Liver (tissue), 7 donors: ENCODE measurements at regions not wholly inside any gene's neighbourhood (a gene's known extent, or its start where the extent isn't known, plus 50 kb on each side); places are given as distances from the start of the nearest gene placed in this dataset.

Experiments used
- DNase-seq: peaks from one replicate; pipeline ENCODE4 v3.0.0-alpha.2; 2017; ENCODE audit warnings: low spot score
- H3K27ac ChIP-seq, 2 donors: one replicate each; pipeline ENCODE4 v1.7.0; 2013; ENCODE audit warnings: inconsistent platforms in 2 of 2, low read length in 2 of 2, control low read depth in 1 of 2, low read depth in 1 of 2, mild to moderate bottlenecking in 1 of 2
- H3K27me3 ChIP-seq, 4 donors: one replicate each; pipeline versions ENCODE4 v1.6.1 to v1.7.0; 2013; ENCODE audit warnings: low read length in 3 of 4, inconsistent platforms in 1 of 4, mild to moderate bottlenecking in 1 of 4, moderate library complexity in 1 of 4; ENCODE audit not compliant: control insufficient read depth in 4 of 4, insufficient read depth in 4 of 4
- H3K36me3 ChIP-seq, 4 donors: one replicate each; pipeline versions ENCODE4 v1.6.1 to v1.7.0; 2013; ENCODE audit warnings: low read length in 3 of 4, mild to moderate bottlenecking in 3 of 4, low read depth in 1 of 4, moderate library complexity in 1 of 4; ENCODE audit not compliant: control insufficient read depth in 4 of 4, insufficient read depth in 3 of 4
- H3K4me1 ChIP-seq, 4 donors: one replicate each; pipeline versions ENCODE4 v1.6.1 to v1.7.0; 2013; ENCODE audit warnings: low read length in 3 of 4, mild to moderate bottlenecking in 3 of 4, moderate library complexity in 1 of 4; ENCODE audit not compliant: control insufficient read depth in 4 of 4, insufficient read depth in 4 of 4
- H3K4me3 ChIP-seq, 3 donors: one replicate each; pipeline versions ENCODE4 v1.6.1 to v1.7.0; 2013; ENCODE audit warnings: low read length in 3 of 3, control low read depth in 1 of 3, low read depth in 1 of 3, mild to moderate bottlenecking in 1 of 3
- H3K9ac ChIP-seq, 2 donors: one replicate each; pipeline ENCODE4 v1.7.0; 2013; ENCODE audit warnings: low read length in 2 of 2, mild to moderate bottlenecking in 2 of 2, moderate library complexity in 2 of 2, control low read depth in 1 of 2, low read depth in 1 of 2
- H3K9me3 ChIP-seq, 4 donors: one replicate each; pipeline versions ENCODE4 v1.6.1 to v1.7.0; 2013; ENCODE audit warnings: low read length in 3 of 4; ENCODE audit not compliant: control insufficient read depth in 4 of 4
- EGR1 ChIP-seq, 2 donors: IDR thresholded peaks; 2 replicates each; pipeline ENCODE4 v1.6.1; 2016 to 2018; ENCODE audit warnings: antibody characterized with exemption in 2 of 2, low read depth in 2 of 2
- FOXA1 ChIP-seq: IDR thresholded peaks from 2 replicates; pipeline ENCODE4 v1.6.1; 2016; ENCODE audit warnings: antibody characterized with exemption
- FOXA2 ChIP-seq: IDR thresholded peaks from 2 replicates; pipeline ENCODE4 v1.6.1; 2016; ENCODE audit warnings: antibody characterized with exemption
- GABPA ChIP-seq, 2 donors: IDR thresholded peaks in 1 of 2; conservative IDR thresholded peaks in 1 of 2; 2 replicates each; pipeline ENCODE4 v1.6.1; 2016; ENCODE audit warnings: antibody characterized with exemption in 2 of 2, mild to moderate bottlenecking in 1 of 2, moderate library complexity in 1 of 2
- HNF4A ChIP-seq, 2 donors: conservative IDR thresholded peaks; 2 replicates each; pipeline ENCODE4 v1.6.1; 2016; ENCODE audit warnings: antibody characterized with exemption in 2 of 2, mild to moderate bottlenecking in 2 of 2
- HNF4G ChIP-seq: IDR thresholded peaks from 2 replicates; pipeline ENCODE4 v1.6.1; 2016; ENCODE audit warnings: antibody characterized with exemption
- JUND ChIP-seq, 2 donors: IDR thresholded peaks; 2 replicates each; pipeline ENCODE4 v1.6.1; 2016; ENCODE audit warnings: antibody characterized with exemption in 2 of 2
- NR2F2 ChIP-seq: IDR thresholded peaks from 2 replicates; pipeline ENCODE4 v1.6.1; 2016; ENCODE audit warnings: antibody characterized with exemption
- RAD21 ChIP-seq, 2 donors: IDR thresholded peaks; 2 replicates each; pipeline ENCODE4 v1.6.1; 2016; ENCODE audit warnings: antibody characterized with exemption in 2 of 2, mild to moderate bottlenecking in 2 of 2
- RXRA ChIP-seq, 2 donors: IDR thresholded peaks; 2 replicates each; pipeline ENCODE4 v1.6.1; 2017 to 2018; ENCODE audit warnings: antibody characterized with exemption in 2 of 2, mild to moderate bottlenecking in 1 of 2
- SP1 ChIP-seq: IDR thresholded peaks from 2 replicates; pipeline ENCODE4 v1.6.1; 2018; ENCODE audit warnings: antibody characterized with exemption, mild to moderate bottlenecking
- TAF1 ChIP-seq: conservative IDR thresholded peaks from 2 replicates; pipeline ENCODE4 v1.6.1; 2016; ENCODE audit warnings: antibody characterized with exemption, mild to moderate bottlenecking
- YY1 ChIP-seq: IDR thresholded peaks from 2 replicates; pipeline ENCODE4 v1.6.1; 2016; ENCODE audit warnings: antibody characterized with exemption, mild to moderate bottlenecking
- WGBS: extraction: QIAGEN DNeasy Blood & Tissue Kit; methylation state at CpG from one replicate; pipeline ENCODE4 v1.1.7; 2013; 5-methylcytosine and 5-hydroxymethylcytosine counted together
- TF ChIP-seq, protein P1 (sequence below): IDR thresholded peaks from 2 replicates; pipeline ENCODE4 v1.6.1; 2016; ENCODE audit warnings: antibody characterized with exemption, mild to moderate bottlenecking
- TF ChIP-seq, protein P2 (sequence below): IDR thresholded peaks from 2 replicates; pipeline ENCODE4 v1.6.1; 2016; ENCODE audit warnings: antibody characterized with exemption
- TF ChIP-seq, protein P3 (sequence below): IDR thresholded peaks from 2 replicates; pipeline ENCODE4 v1.6.1; 2016; ENCODE audit warnings: antibody characterized with exemption
- TF ChIP-seq, protein P4 (sequence below): IDR thresholded peaks from 2 replicates; pipeline ENCODE4 v1.6.1; 2016; ENCODE audit warnings: antibody characterized with exemption
- donor health status: healthy.
- donor health status: healthy.
- donor health status: healthy.
- donor health status: healthy.

DNA sequence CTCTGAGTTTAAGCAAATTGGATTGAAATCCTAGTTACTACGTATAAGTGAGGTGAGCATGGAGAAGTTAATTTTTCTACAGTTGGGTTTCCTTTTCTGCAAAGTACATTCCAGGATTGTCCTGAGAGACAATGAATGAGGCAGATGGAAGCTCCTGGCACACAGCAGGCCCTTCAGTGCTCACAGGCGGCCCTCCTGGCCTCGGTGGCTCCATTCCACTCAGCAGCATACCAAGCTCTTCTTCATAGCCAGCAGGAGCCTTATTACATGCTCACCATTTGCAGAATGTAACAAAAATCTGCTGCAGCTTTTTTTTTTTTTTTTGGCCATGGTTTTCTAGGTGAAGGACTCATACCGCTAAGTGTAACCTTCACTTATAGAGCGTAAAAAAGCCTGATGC lies 113.2 kb upstream of the FAM9B start (continued):
- TF ChIP-seq, protein P1, sequence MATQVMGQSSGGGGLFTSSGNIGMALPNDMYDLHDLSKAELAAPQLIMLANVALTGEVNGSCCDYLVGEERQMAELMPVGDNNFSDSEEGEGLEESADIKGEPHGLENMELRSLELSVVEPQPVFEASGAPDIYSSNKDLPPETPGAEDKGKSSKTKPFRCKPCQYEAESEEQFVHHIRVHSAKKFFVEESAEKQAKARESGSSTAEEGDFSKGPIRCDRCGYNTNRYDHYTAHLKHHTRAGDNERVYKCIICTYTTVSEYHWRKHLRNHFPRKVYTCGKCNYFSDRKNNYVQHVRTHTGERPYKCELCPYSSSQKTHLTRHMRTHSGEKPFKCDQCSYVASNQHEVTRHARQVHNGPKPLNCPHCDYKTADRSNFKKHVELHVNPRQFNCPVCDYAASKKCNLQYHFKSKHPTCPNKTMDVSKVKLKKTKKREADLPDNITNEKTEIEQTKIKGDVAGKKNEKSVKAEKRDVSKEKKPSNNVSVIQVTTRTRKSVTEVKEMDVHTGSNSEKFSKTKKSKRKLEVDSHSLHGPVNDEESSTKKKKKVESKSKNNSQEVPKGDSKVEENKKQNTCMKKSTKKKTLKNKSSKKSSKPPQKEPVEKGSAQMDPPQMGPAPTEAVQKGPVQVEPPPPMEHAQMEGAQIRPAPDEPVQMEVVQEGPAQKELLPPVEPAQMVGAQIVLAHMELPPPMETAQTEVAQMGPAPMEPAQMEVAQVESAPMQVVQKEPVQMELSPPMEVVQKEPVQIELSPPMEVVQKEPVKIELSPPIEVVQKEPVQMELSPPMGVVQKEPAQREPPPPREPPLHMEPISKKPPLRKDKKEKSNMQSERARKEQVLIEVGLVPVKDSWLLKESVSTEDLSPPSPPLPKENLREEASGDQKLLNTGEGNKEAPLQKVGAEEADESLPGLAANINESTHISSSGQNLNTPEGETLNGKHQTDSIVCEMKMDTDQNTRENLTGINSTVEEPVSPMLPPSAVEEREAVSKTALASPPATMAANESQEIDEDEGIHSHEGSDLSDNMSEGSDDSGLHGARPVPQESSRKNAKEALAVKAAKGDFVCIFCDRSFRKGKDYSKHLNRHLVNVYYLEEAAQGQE, result no peak
- TF ChIP-seq HNF4A (conservative IDR thresholded peaks at IDR 0.05) (no peak), EGR1 (IDR thresholded peaks at IDR 0.05; ENCODE audit: low read depth in 2 of 2) (no peak), SP1 (no peak), FOXA2 (no peak), JUND (IDR thresholded peaks at IDR 0.05) (no peak), NR2F2 (no peak), HNF4G (no peak)

DNA sequence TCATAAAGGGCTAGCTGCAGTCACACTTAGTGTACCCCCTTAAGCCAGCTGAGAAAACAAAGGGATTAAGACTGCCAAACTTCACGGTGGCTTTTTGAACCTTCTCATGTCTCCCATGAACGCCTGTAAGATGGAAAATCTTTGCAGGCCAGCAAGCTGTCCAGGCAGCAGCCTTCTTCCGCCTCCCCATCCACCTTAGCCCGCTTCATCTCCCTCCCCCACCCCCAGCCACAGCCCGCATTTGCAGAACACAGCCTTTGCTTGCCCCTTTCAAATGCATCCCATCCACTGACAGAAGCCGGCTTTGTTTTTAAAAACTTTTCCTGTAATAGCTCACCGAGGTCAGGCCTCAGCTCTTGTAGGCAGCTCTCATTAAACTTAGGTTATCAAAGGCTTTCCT lies 113.8 kb upstream of the FAM9B start:
- Histone ChIP-seq H3K27me3 (no peaks in the 10 kb centered on the region), H3K9ac (no peak overlapping the region), H3K9me3 (peaks cover 0 to 2% (median 0%) of the 10 kb centered on the region in 4 donors), H3K4me3 (no peak overlapping the region), H3K36me3 (no peaks in the 10 kb centered on the region), H3K27ac (no peak overlapping the region), H3K4me1 (no peaks in the 10 kb centered on the region)
- no peak for DNase-seq
- TF ChIP-seq RXRA (IDR thresholded peaks at IDR 0.05), result no peak
- no peak for TF ChIP-seq EGR1 (IDR thresholded peaks at IDR 0.05; ENCODE audit: low read depth in 2 of 2)
- no peak for TF ChIP-seq TAF1
- no peak for TF ChIP-seq NR2F2
- TF ChIP-seq, protein P2, sequence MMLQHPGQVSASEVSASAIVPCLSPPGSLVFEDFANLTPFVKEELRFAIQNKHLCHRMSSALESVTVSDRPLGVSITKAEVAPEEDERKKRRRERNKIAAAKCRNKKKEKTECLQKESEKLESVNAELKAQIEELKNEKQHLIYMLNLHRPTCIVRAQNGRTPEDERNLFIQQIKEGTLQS, result no peak
- TF ChIP-seq YY1, result no peak
- no peak for TF ChIP-seq HNF4A (conservative IDR thresholded peaks at IDR 0.05)
- TF ChIP-seq RAD21 (IDR thresholded peaks at IDR 0.05), result no peak
- no peak for TF ChIP-seq SP1
- 73% methylated on average over 7 of the region's 7 CpGs for WGBS

DNA sequence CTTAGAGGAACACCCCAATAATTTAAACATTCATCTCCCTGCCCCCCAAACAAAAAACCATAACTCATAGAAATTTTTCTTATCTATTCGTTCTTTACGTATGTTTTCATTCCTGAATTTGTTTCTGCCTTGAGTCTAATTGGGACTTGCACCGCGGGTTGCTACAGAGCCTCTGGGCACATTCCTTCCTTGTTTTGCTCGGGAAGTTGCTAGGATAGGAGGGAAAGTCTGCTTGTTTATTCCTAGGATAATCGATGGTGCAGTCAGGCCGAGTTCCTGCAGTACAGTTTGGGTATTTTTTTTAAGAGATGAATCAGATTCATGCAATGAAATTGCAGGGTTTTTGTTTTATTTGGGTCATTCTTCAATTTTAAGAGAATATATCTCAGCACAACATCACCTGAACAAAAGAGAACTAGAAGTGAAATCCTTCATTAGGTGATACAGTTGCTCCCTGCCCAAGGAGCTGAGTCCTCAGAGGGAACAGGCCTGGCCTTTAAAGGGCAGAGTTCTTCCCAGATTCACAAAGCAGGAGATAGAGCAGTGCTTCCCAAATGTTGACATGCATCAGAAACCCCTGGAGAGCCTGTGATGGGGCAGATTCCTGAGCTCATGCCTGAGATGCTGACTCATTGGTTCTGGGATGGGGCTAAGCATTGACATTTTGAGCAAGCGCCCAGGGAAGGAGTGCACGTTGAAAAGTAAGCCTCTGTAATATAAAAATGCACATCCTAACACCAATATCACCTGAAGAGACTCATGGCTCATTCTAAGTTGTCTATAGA lies 114.9 kb upstream of the FAM9B start:
- H3K27me3 ChIP-seq, result no peaks in the 10 kb centered on the region
- H3K9me3 ChIP-seq, result peaks cover 0 to 2% (median 0%) of the 10 kb centered on the region in 4 donors
- no peak overlapping the region for H3K9ac ChIP-seq
- TF ChIP-seq EGR1 (IDR thresholded peaks at IDR 0.05; ENCODE audit: low read depth in 2 of 2), result no peak
- TF ChIP-seq NR2F2, result no peak
- no peak for TF ChIP-seq SP1
- TF ChIP-seq, protein P2, result no peak
- TF ChIP-seq, protein P1, result no peak
- TF ChIP-seq FOXA2, result no peak
- TF ChIP-seq GABPA (IDR thresholded peaks at IDR 0.05 in 1 of 2, conservative IDR thresholded peaks at IDR 0.05 in 1 of 2), result no peak
- TF ChIP-seq JUND (IDR thresholded peaks at IDR 0.05), result no peak
- TF ChIP-seq FOXA1, result no peak
- TF ChIP-seq, protein P3, sequence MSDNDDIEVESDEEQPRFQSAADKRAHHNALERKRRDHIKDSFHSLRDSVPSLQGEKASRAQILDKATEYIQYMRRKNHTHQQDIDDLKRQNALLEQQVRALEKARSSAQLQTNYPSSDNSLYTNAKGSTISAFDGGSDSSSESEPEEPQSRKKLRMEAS, result no peak
- TF ChIP-seq HNF4G, result no peak
- no peak for TF ChIP-seq RXRA (IDR thresholded peaks at IDR 0.05)
- TF ChIP-seq TAF1, result no peak
- TF ChIP-seq RAD21 (IDR thresholded peaks at IDR 0.05), result no peak
- TF ChIP-seq, protein P4, sequence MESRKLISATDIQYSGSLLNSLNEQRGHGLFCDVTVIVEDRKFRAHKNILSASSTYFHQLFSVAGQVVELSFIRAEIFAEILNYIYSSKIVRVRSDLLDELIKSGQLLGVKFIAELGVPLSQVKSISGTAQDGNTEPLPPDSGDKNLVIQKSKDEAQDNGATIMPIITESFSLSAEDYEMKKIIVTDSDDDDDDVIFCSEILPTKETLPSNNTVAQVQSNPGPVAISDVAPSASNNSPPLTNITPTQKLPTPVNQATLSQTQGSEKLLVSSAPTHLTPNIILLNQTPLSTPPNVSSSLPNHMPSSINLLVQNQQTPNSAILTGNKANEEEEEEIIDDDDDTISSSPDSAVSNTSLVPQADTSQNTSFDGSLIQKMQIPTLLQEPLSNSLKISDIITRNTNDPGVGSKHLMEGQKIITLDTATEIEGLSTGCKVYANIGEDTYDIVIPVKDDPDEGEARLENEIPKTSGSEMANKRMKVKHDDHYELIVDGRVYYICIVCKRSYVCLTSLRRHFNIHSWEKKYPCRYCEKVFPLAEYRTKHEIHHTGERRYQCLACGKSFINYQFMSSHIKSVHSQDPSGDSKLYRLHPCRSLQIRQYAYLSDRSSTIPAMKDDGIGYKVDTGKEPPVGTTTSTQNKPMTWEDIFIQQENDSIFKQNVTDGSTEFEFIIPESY, result no peak
- no peak for TF ChIP-seq HNF4A (conservative IDR thresholded peaks at IDR 0.05)
- no peak overlapping the region for H3K27ac ChIP-seq
- H3K4me3 ChIP-seq, result no peak overlapping the region
- 58% methylated on average over 9 of the region's 9 CpGs for WGBS
- no peaks in the 10 kb centered on the region for H3K4me1 ChIP-seq
- no peak for DNase-seq
- H3K36me3 ChIP-seq, result no peaks in the 10 kb centered on the region
